K562 (cell line): ENCODE measurements at regions not wholly inside any gene's neighbourhood (a gene's known extent, or its start where the extent isn't known, plus 50 kb on each side); places are given as distances from the start of the nearest gene placed in this dataset.

ENCODE experiments used
- ATAC-seq: fragments of 200-7000 bp; cut with Tn5 transposase; 3 replicates; pipeline ENCODE4 v1.9.1; 2020; ENCODE audit warnings: moderate library complexity
- BruUV-seq: library from RNA; stranded (reverse); fragments of 400-500 nt; replicated peaks from 2 replicates; lab custom pipeline; 2021; lab: Mats Ljungman, UMichigan
- CTCF ChIA-PET: fragments of 300-600 bp; formaldehyde crosslinking; extraction: SDS; loops from one replicate; lab custom pipeline; 2021; ENCODE audit warnings: low intra/inter-chr PET ratio; lab: Yijun Ruan, JAX
- POLR2A ChIA-PET: fragments of 300-600, 350-650 bp; sonication (Branson Sonifier 250); formaldehyde crosslinking; extraction: SDS; loops from one replicate; lab custom pipeline; 2021; ENCODE audit warnings: antibody characterized with exemption, inconsistent platforms; lab: Yijun Ruan, JAX
- DNase-seq, 4 experiments: peaks; one replicate each; pipeline versions ENCODE4 v3.0.0 to v3.0.0-alpha.2; 2011 to 2018; ENCODE audit warnings: low spot score in 3 of 4, mixed read lengths in 3 of 4; ENCODE audit errors: extremely low read depth in 1 of 4
- FAIRE-seq: peaks from 2 replicates; lab custom pipeline; 2011; peaks lifted over from hg19 to GRCh38; lab: Jason Lieb, UNC
- H2AFZ ChIP-seq: 2 replicates; pipeline ENCODE4 v1.6.0; 2011; ENCODE audit warnings: low read depth, low read length, control low read depth, inconsistent platforms
- H3K27ac ChIP-seq: fragments of 200-600 bp; 3 replicates; pipeline ENCODE4 v1.8.0; 2011; ENCODE audit warnings: low read depth, mild to moderate bottlenecking, control low read depth, inconsistent platforms, low read length, moderate library complexity, mixed read lengths; ENCODE audit errors: extremely low read depth
- H3K27me3 ChIP-seq, 2 experiments: fragments of 300-600 bp in 1 of 2; 2 replicates in 1 of 2; 3 replicates in 1 of 2; pipeline versions ENCODE4 v1.6.0 to v1.8.0; 2011; ENCODE audit warnings: inconsistent platforms in 2 of 2, low read length in 2 of 2, mild to moderate bottlenecking in 1 of 2, mixed read lengths in 1 of 2, moderate library complexity in 1 of 2; ENCODE audit not compliant: control insufficient read depth in 2 of 2, insufficient read depth in 2 of 2
- H3K36me3 ChIP-seq: fragments of 300-600 bp; 3 replicates; pipeline ENCODE4 v1.8.0; 2011; ENCODE audit warnings: mild to moderate bottlenecking, low read length, inconsistent platforms; ENCODE audit not compliant: control insufficient read depth, insufficient read depth
- H3K4me1 ChIP-seq, 2 experiments: fragments of 200-600 bp in 1 of 2; replicated peaks in 1 of 2; 2 replicates in 1 of 2; 3 replicates in 1 of 2; pipeline versions ENCODE4 v1.5.1 to v1.8.0; 2011; ENCODE audit warnings: inconsistent platforms in 2 of 2, low read length in 2 of 2, mild to moderate bottlenecking in 1 of 2, mixed read lengths in 1 of 2, moderate library complexity in 1 of 2; ENCODE audit not compliant: control insufficient read depth in 2 of 2, insufficient read depth in 2 of 2
- H3K4me2 ChIP-seq: 2 replicates; pipeline ENCODE4 v1.6.1; 2011; ENCODE audit warnings: low read length, control low read depth, inconsistent platforms, mixed read lengths; ENCODE audit not compliant: insufficient read depth
- H3K4me3 ChIP-seq: fragments of 200-600 bp; sonication (generic), shearing (Covaris generic); 2 replicates; pipeline ENCODE4 v1.5.1; 2016; ENCODE audit warnings: control low read depth, inconsistent platforms
- H3K79me2 ChIP-seq: fragments of 200-600 bp; 3 replicates; pipeline ENCODE4 v1.8.0; 2011; ENCODE audit warnings: low read length, inconsistent platforms; ENCODE audit not compliant: control insufficient read depth, insufficient read depth
- H3K9ac ChIP-seq, 2 experiments: 2 replicates each; pipeline versions ENCODE4 v1.6.0 to v1.6.1; 2011; ENCODE audit warnings: low read depth in 2 of 2, low read length in 2 of 2, control low read depth in 1 of 2, inconsistent platforms in 1 of 2, mild to moderate bottlenecking in 1 of 2, mixed read lengths in 1 of 2; ENCODE audit not compliant: insufficient read depth in 1 of 2
- H3K9me1 ChIP-seq: one replicate; pipeline ENCODE4 v1.6.0; 2011; ENCODE audit warnings: inconsistent platforms, mild to moderate bottlenecking, low read length, moderate library complexity; ENCODE audit not compliant: control insufficient read depth, insufficient read depth
- H3K9me3 ChIP-seq: replicated peaks from 2 replicates; pipeline ENCODE4 v1.5.1; 2011; ENCODE audit warnings: low read depth, low read length, inconsistent platforms; ENCODE audit not compliant: control insufficient read depth, insufficient read depth
- H4K20me1 ChIP-seq: replicated peaks from 2 replicates; pipeline ENCODE4 v1.6.1; 2011; ENCODE audit warnings: low read length, inconsistent platforms, mixed read lengths; ENCODE audit not compliant: control insufficient read depth, insufficient read depth
- CGGBP1 ChIP-seq: fragments of 250-450 bp; sonication (Bioruptor Pico); IDR thresholded peaks from 2 replicates; pipeline ENCODE4 v1.9.0; 2021; ENCODE audit warnings: mild to moderate bottlenecking
- EZH2 ChIP-seq: IDR thresholded peaks from 2 replicates; pipeline ENCODE4 v1.6.1; 2012; ENCODE audit warnings: low read depth, mild to moderate bottlenecking, inconsistent platforms, low read length, borderline replicate concordance
- GABPB2 ChIP-seq: fragments of 250-450 bp; sonication (Bioruptor Pico); conservative IDR thresholded peaks from 2 replicates; pipeline ENCODE4 v1.5.1; 2021; ENCODE audit warnings: mild to moderate bottlenecking
- GTF3C2 ChIP-seq: IDR thresholded peaks from 3 replicates; pipeline ENCODE4 v1.6.1; 2011; ENCODE audit warnings: borderline replicate concordance, mild to moderate bottlenecking, moderate library complexity; ENCODE audit not compliant: insufficient read length; ENCODE audit errors: extremely low read depth
- HMG20A ChIP-seq: fragments of 450-650 bp; formaldehyde crosslinking; conservative IDR thresholded peaks from 2 replicates; pipeline ENCODE4 v1.4.0; 2020; ENCODE audit warnings: mild to moderate bottlenecking, mixed read lengths
- KDM2B ChIP-seq: fragments of 250-450 bp; sonication (Bioruptor Pico); IDR thresholded peaks from 2 replicates; pipeline ENCODE4 v1.8.0; 2021; ENCODE audit warnings: mild to moderate bottlenecking, moderate library complexity
- MXI1 ChIP-seq: IDR thresholded peaks from 2 replicates; pipeline ENCODE4 v1.6.1; 2011; ENCODE audit warnings: low read depth, mild to moderate bottlenecking, improper control_type of control experiment, low read length
- SETDB1 ChIP-seq: IDR thresholded peaks from one replicate; pipeline ENCODE4 v1.6.1; 2012; ENCODE audit warnings: low read length, control low read depth, inconsistent platforms
- SRSF1 ChIP-seq: fragments of 200-400 bp; formaldehyde crosslinking; IDR thresholded peaks from 2 replicates; pipeline ENCODE4 v1.6.1; 2017; ENCODE audit warnings: mild to moderate bottlenecking, low read depth, low read length, moderate library complexity
- TSHZ1 ChIP-seq: fragments of 250-450 bp; sonication (Bioruptor Pico); IDR thresholded peaks from 2 replicates; pipeline ENCODE4 v1.4.0; 2020; ENCODE audit warnings: mild to moderate bottlenecking, moderate library complexity
- WGBS: fragments of 100-300 bp; shearing (Covaris generic); methylation state at CpG from one replicate; pipeline ENCODE4 v1.1.6; 2016; ENCODE audit warnings: low coverage, mixed read lengths; ENCODE audit not compliant: insufficient coverage; ENCODE audit errors: missing lambda C conversion rate; 5-methylcytosine and 5-hydroxymethylcytosine counted together
- in situ Hi-C: fragments of 300-500 bp; cut with MboI; formaldehyde crosslinking; loops from 4 replicates; pipeline ENCODE4 v1.15.0; 2018; ENCODE audit warnings: inconsistent platforms, mixed read lengths
- intact Hi-C: fragments of 100-400 bp; cut with micrococcal nuclease; formaldehyde crosslinking; loops from 2 replicates; pipeline ENCODE4 v1.14.2; 2022

GRCh38 chr10:56487746-56488145, 126.7 kb upstream of the ZWINT start:
- intact Hi-C loops (no loop called here), in situ Hi-C loops (no loop called here)
- WGBS: 4% methylated on average over 3 of the region's 3 CpGs
- H3K9ac ChIP-seq: no peak overlapping the region
- ChIA-PET POLR2A (no interaction called here), CTCF (no interaction called here)
- FAIRE-seq: no peak
- H2AFZ ChIP-seq: no peak overlapping the region
- H3K79me2 ChIP-seq: no peaks in the 10 kb centered on the region
- TF ChIP-seq CGGBP1: no peak
- TF ChIP-seq GABPB2 (CRISPR knock-in tag): no peak
- no peak for TF ChIP-seq TSHZ1 (CRISPR knock-in tag)
- no peak for TF ChIP-seq GTF3C2
- no peak for TF ChIP-seq SRSF1
- TF ChIP-seq HMG20A (CRISPR knock-in tag): no peak
- no peak for TF ChIP-seq KDM2B (CRISPR knock-in tag)
- TF ChIP-seq MXI1: no peak
- TF ChIP-seq SETDB1: no peak
- TF ChIP-seq EZH2: no peak
- no peaks in the 10 kb centered on the region for H3K9me1 ChIP-seq
- no peak for ATAC-seq
- no peak overlapping the region for H3K27ac ChIP-seq
- no peaks in the 10 kb centered on the region for H3K4me1 ChIP-seq
- H4K20me1 ChIP-seq: no peaks in the 10 kb centered on the region
- H3K27me3 ChIP-seq: no peaks in the 10 kb centered on the region
- H3K4me2 ChIP-seq: no peak overlapping the region
- no peak for DNase-seq
- H3K36me3 ChIP-seq: no peaks in the 10 kb centered on the region
- H3K4me3 ChIP-seq: no peak overlapping the region
- no TSS peak for BruUV-seq
- no peaks in the 10 kb centered on the region; the same call in 1 of the 2 replicates for H3K9me3 ChIP-seq
